ENCODE measurements at regions not wholly inside any gene's neighbourhood (a gene's known extent, or its start where the extent isn't known, plus 50 kb on each side); places are given as distances from the start of the nearest gene placed in this dataset.

GRCh38 chr14:89630101-89630829, 213.2 kb upstream of the FOXN3 start:
- H4K20me1 ChIP-seq (replicated peaks; ENCODE audit: control insufficient read depth, insufficient read depth, low read length): no peaks in the 10 kb centered on the region
- BruUV-seq (replicated peaks): no TSS peak
- peaks cover 0 to 6% of the 10 kb centered on the region in 2 experiments; a peak in 3 of 5 replicates for H3K27me3 ChIP-seq (ENCODE audit: control insufficient read depth in 2 of 2, insufficient read depth in 2 of 2, low read length in 2 of 2)
- in situ Hi-C loops (cut with MboI) (no loop called here), intact Hi-C loops (cut with micrococcal nuclease) (no loop called here)
- FAIRE-seq (no peak), DNase-seq (ENCODE audit: extremely low read depth in 1 of 4, low spot score in 3 of 4) (no peak), ATAC-seq (no peak)
- no peaks in the 10 kb centered on the region for H3K4me1 ChIP-seq (replicated peaks in 1 of 2; ENCODE audit: control insufficient read depth in 2 of 2, insufficient read depth in 2 of 2, low read length in 2 of 2)
- H3K4me3 ChIP-seq: no peak overlapping the region
- H2AFZ ChIP-seq (ENCODE audit: low read depth, low read length): no peak overlapping the region
- no peaks in the 10 kb centered on the region for H3K9me3 ChIP-seq (replicated peaks; ENCODE audit: control insufficient read depth, insufficient read depth, low read depth, low read length)
- no peak overlapping the region for H3K9ac ChIP-seq (ENCODE audit: insufficient read depth in 1 of 2, low read depth in 2 of 2, low read length in 2 of 2)
- ChIA-PET POLR2A (interaction anchor here (0.8 kb wide), 1 partner anchor 22 kb away, joined by 3 read pairs; no protein-coding TSS in a partner anchor), CTCF (ENCODE audit: low intra/inter-chr PET ratio) (no interaction called here)
- no peaks in the 10 kb centered on the region for H3K9me1 ChIP-seq (ENCODE audit: control insufficient read depth, insufficient read depth, low read length)
- no peak overlapping the region for H3K4me2 ChIP-seq (ENCODE audit: insufficient read depth, low read length)
- TF ChIP-seq ZNF41 (CRISPR knock-in tag; conservative IDR thresholded peaks at IDR 0.05) (no peak), ZNF717 (CRISPR knock-in tag; IDR thresholded peaks at IDR 0.05) (no peak), ZFP1 (CRISPR knock-in tag; IDR thresholded peaks at IDR 0.05) (no peak), PHB (CRISPR knock-in tag; IDR thresholded peaks at IDR 0.05) (no peak), ATF4 (CRISPR knock-in tag; IDR thresholded peaks at IDR 0.05) (no peak), HMGXB4 (CRISPR knock-in tag; IDR thresholded peaks at IDR 0.05) (no peak)
- TF ChIP-seq, protein P1, sequence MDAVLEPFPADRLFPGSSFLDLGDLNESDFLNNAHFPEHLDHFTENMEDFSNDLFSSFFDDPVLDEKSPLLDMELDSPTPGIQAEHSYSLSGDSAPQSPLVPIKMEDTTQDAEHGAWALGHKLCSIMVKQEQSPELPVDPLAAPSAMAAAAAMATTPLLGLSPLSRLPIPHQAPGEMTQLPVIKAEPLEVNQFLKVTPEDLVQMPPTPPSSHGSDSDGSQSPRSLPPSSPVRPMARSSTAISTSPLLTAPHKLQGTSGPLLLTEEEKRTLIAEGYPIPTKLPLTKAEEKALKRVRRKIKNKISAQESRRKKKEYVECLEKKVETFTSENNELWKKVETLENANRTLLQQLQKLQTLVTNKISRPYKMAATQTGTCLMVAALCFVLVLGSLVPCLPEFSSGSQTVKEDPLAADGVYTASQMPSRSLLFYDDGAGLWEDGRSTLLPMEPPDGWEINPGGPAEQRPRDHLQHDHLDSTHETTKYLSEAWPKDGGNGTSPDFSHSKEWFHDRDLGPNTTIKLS (IDR thresholded peaks at IDR 0.05; ENCODE audit: borderline replicate concordance, low read depth): no peak
- WGBS (ENCODE audit: insufficient coverage, low coverage, missing lambda C conversion rate): 3% methylated on average over 6 of the region's 7 CpGs
- H3K36me3 ChIP-seq (ENCODE audit: control insufficient read depth, insufficient read depth, low read length): no peaks in the 10 kb centered on the region
- no peaks in the 10 kb centered on the region for H3K79me2 ChIP-seq (ENCODE audit: control insufficient read depth, insufficient read depth, low read length)
- no peak overlapping the region for H3K27ac ChIP-seq (ENCODE audit: extremely low read depth, low read depth, low read length)
